Activated T-cell treated with anti-CD3 and anti-CD28 coated beads for 48 hours (primary cell): ENCODE measurements at regions not wholly inside any gene's neighbourhood (a gene's known extent, or its start where the extent isn't known, plus 50 kb on each side); places are given as distances from the start of the nearest gene placed in this dataset.

Experiments
- DNase-seq: peaks from one replicate; pipeline ENCODE4 v3.0.0-alpha.2; 2020; ENCODE audit warnings: low read depth

DNA sequence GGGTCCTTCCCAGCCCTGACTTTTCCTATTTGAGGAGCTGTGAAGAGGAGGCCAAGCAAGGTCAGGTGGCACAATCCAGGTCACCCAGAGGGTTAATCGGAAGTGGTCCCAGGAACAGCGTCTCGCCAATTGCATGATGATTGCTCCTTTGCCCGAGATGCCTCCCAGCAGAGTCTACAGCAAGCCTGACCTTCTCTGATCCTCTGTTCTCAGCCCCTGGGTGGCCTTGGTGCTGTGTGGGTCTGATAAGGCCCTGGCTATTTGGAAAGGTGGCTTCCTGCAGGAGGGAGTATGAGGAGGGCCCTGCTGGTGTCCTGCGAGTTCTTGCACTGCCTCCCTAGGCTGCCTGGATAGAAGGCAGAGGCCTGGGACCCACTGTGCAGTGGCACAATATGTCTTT is 116.2 kb downstream of the FOXD2 start:
- DNase-seq: no peak

DNA sequence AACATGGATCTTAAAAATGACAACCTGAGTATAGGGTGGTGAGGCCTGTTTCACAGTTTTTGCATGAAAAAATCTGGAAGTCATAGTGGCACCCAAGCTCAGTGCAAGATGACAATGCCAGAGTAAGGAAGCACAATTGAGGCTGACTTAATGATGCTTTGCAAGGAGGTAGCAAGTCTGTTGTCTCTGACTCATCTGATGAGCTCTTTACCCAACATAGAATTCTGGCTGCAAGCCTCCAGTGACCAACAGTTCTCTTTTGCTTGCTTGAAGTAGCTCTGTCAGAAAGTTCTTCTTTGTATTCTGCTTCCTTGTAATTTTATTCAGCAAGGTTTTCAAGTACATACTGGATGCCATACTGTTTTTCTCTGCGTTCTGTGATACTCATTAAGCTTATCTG is 117.1 kb downstream of the FOXD2 start:
- DNase-seq: no peak

GRCh38 chr1:47555306-47555705 is 117.5 kb downstream of the FOXD2 start:
- DNase-seq: no peak

- no peak for DNase-seq
Measured at GRCh38 chr1:47555841-47556560, 118.2 kb downstream of the FOXD2 start.

GRCh38 chr1:47557066-47557465 is 119.2 kb downstream of the FOXD2 start:
- DNase-seq: no peak

GRCh38 chr1:47558601-47559593 is 121.1 kb downstream of the FOXD2 start:
- DNase-seq: no peak

- DNase-seq: no peak
Measured at GRCh38 chr1:47559944-47560695, 122.3 kb downstream of the FOXD2 start.

DNA sequence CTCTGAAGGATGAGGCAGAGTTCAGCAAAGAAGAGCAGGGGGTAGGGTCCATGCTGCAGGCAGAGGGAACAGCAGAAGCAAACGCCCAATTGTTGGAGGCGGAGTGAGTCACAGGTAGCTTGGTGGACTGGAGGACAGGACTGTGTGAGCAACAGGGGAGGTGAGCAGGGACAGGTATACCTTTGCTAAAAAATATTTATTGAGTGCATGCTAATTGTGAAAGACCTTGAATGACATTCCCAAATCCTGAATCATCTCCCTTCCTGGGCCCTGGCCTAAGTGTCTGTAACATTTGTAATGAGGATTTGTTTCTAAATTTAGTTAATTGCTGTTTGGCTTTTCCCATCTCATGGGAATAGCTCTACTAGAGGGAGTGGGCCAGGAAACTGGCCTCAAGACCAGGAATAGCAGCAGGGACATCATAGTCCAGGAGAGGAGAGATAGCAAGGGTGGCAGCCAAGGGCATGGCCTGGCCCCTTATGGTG is 123.7 kb downstream of the FOXD2 start:
- no peak for DNase-seq

DNA sequence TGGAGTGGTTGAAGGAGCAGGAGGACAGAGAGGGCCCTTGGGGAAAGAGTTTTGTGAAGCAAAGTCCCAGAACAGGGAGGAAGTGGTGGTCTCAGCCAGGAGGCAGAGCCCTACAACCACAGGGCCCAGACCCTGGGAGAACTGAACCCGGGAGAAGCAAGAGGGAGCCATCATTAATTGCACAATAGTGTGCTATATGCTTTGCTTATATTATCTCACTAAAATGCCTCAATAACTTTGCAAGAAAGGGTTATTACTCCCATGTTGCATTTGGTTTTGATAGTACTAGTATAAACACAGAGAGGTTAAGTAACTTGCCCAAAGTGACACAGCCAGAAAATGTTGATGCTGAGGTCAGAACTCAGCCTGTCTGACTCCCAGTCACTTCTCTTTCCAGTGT is 124.3 kb downstream of the FOXD2 start:
- DNase-seq: no peak

GRCh38 chr1:47562799-47563198 is 125.0 kb downstream of the FOXD2 start:
- no peak for DNase-seq

GRCh38 chr1:47563201-47563600 is 125.4 kb downstream of the FOXD2 start:
- no peak for DNase-seq

DNA sequence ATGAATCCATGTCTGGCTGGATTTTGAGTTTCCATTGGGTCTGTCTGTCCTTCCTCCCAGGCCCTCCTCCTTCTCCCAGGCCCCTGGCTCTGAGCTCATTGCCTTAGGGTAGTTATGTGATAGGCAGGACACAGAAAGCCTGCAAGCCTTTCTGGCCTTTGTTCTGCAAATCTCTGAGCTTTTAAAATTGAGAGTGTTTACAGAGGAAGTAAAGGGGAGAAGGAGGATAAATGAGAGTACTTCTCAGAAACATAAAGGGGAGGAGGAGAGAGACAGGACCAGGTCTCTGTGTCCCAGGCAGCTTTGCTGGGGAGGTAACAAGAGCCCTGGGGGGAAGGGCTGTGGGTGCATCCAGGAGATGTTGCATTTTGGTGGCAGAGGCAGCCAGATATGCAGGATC is 126.7 kb downstream of the FOXD2 start:
- DNase-seq: no peak

- DNase-seq: no peak
Measured at GRCh38 chr1:47565092-47565491, 127.2 kb downstream of the FOXD2 start.

DNA sequence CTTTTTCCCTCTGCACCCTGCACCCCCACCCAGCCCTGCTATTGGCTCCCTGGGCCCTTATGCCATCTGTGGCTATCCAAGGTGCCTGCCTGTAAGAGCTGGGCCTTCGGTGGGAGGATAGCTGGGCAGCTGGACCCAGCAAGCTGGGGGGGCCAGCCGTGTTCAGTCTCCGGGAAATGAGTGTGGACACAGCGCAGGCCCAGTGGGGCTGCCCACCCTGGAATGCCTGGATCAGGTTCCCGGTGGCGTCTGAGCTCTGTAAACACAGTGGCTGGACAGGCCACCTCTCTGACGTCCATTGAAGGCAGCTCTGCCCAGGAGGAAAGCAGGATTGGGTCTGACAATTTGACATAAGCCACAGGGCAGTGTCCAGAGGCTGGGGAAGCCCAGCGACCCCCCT is 127.8 kb downstream of the FOXD2 start:
- DNase-seq: no peak

GRCh38 chr1:47568763-47569162 is 130.9 kb downstream of the FOXD2 start:
- DNase-seq: no peak

DNA sequence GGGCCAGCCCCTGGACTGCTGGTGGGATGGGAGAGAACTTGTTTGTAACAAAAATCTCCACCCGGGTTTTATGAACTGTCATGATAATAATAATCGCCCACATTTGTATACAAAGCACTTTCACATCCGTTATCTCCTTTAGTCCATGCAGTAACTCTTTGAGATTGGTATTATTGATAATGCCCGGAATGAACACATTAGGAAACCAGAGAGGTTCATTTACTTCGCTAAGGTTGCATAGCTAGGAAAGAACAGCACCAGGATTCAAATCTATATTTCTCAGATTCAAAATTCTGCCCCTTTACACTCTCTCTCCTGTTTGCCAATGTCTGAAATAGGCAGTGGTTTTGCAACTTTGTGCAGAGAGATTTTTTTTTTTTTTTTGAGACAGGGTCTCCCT is 131.4 kb downstream of the FOXD2 start:
- no peak for DNase-seq

- no peak for DNase-seq
Measured at GRCh38 chr1:47569681-47570470, 132.0 kb downstream of the FOXD2 start.

DNA sequence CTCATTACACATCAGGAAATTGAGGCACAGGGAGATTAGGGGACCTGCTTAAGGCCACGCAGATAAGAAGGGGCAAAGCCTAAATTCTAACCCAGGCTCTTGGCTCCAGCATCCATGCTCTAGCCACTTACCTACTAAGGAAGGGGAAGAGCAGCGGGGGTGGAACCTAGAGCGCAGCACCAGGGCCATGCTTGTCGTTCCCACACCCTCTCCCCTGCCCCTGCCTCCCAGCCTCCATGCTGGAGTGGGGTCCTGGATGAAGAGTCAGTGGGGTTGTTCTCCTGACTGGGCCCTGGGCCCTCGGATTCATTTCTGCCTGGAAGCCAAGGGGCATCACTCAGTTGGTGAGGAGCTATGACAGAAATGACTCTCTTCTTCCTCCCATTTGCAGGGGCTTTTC is 133.3 kb downstream of the FOXD2 start:
- no peak for DNase-seq

DNA sequence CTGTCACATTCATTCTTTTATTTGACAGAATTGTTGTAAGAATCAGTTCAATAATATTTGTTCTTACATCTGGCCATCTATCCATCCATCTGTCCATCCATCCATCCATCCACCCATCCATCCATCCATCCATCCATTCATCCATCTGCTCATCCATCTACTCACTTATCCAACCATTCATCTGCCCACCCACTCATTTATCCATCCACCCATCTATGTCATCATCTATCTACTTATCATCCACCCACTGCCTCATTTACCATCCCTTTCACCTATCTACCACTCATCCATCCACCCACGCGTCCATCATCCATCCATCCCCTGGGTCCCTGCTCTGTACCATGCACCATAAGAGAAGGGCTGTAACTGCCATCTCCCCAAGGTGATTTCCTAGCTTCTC is 134.1 kb downstream of the FOXD2 start:
- DNase-seq: no peak

- no peak for DNase-seq
Measured at GRCh38 chr1:47572731-47573430, 135.0 kb downstream of the FOXD2 start.
